ENCODE measurements at regions not wholly inside any gene's neighbourhood (a gene's known extent, or its start where the extent isn't known, plus 50 kb on each side); places are given as distances from the start of the nearest gene placed in this dataset.

DNA sequence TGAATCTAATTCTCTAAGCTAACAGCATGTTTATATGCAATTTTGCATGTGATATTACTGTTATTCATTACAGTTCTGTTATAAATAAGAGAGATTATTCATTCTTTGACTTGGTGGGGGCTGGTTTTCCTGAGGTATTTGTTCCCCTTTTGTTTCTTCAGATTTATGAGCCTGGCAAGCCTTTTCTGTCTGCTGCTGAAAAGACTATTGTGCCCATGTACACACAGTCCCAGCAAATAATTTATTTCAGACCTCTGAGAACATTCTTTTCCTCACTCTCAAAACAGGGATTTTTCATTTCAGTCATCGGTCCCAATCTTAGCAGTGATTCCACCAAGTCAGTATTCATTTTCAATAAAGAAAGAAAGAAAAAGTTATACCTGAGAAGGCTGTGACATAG, 716.8 kb downstream of the NSUN3 start:
- Mint-ChIP-seq H3K36me3 (ENCODE audit: low read depth) (no peaks in the 10 kb centered on the region), H3K4me1 (no peaks in the 10 kb centered on the region), H3K27ac (no peak overlapping the region), H3K4me3 (no peak overlapping the region), H3K27me3 (ENCODE audit: insufficient read depth, low read depth, poor library complexity) (peaks cover 2% of the 10 kb centered on the region), H3K9me3 (no peaks in the 10 kb centered on the region)
- TF ChIP-seq EZH2 (IDR thresholded peaks at IDR 0.05; ENCODE audit: low read depth, unreplicated experiment), result no peak
- TF ChIP-seq ETS1 (IDR thresholded peaks at IDR 0.05), result no peak
- no peak for TF ChIP-seq ZNF114 (CRISPR knock-in tag; IDR thresholded peaks at IDR 0.05)
- no peak for TF ChIP-seq JUNB (IDR thresholded peaks at IDR 0.05; ENCODE audit: unreplicated experiment)
- TF ChIP-seq STAT1 (IDR thresholded peaks at IDR 0.05; ENCODE audit: unreplicated experiment), result no peak
- TF ChIP-seq ZNF331 (CRISPR knock-in tag; IDR thresholded peaks at IDR 0.05; ENCODE audit: low read depth), result no peak
- TF ChIP-seq NANOG (IDR thresholded peaks at IDR 0.05; ENCODE audit: borderline replicate concordance), result no peak
- TF ChIP-seq, protein P1, sequence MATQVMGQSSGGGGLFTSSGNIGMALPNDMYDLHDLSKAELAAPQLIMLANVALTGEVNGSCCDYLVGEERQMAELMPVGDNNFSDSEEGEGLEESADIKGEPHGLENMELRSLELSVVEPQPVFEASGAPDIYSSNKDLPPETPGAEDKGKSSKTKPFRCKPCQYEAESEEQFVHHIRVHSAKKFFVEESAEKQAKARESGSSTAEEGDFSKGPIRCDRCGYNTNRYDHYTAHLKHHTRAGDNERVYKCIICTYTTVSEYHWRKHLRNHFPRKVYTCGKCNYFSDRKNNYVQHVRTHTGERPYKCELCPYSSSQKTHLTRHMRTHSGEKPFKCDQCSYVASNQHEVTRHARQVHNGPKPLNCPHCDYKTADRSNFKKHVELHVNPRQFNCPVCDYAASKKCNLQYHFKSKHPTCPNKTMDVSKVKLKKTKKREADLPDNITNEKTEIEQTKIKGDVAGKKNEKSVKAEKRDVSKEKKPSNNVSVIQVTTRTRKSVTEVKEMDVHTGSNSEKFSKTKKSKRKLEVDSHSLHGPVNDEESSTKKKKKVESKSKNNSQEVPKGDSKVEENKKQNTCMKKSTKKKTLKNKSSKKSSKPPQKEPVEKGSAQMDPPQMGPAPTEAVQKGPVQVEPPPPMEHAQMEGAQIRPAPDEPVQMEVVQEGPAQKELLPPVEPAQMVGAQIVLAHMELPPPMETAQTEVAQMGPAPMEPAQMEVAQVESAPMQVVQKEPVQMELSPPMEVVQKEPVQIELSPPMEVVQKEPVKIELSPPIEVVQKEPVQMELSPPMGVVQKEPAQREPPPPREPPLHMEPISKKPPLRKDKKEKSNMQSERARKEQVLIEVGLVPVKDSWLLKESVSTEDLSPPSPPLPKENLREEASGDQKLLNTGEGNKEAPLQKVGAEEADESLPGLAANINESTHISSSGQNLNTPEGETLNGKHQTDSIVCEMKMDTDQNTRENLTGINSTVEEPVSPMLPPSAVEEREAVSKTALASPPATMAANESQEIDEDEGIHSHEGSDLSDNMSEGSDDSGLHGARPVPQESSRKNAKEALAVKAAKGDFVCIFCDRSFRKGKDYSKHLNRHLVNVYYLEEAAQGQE (IDR thresholded peaks at IDR 0.05; ENCODE audit: unreplicated experiment), result no peak
- TF ChIP-seq, protein P2, sequence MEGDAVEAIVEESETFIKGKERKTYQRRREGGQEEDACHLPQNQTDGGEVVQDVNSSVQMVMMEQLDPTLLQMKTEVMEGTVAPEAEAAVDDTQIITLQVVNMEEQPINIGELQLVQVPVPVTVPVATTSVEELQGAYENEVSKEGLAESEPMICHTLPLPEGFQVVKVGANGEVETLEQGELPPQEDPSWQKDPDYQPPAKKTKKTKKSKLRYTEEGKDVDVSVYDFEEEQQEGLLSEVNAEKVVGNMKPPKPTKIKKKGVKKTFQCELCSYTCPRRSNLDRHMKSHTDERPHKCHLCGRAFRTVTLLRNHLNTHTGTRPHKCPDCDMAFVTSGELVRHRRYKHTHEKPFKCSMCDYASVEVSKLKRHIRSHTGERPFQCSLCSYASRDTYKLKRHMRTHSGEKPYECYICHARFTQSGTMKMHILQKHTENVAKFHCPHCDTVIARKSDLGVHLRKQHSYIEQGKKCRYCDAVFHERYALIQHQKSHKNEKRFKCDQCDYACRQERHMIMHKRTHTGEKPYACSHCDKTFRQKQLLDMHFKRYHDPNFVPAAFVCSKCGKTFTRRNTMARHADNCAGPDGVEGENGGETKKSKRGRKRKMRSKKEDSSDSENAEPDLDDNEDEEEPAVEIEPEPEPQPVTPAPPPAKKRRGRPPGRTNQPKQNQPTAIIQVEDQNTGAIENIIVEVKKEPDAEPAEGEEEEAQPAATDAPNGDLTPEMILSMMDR (conservative IDR thresholded peaks at IDR 0.05; ENCODE audit: low read depth in 2 of 2), result no peak
- TF ChIP-seq POLR2AphosphoS5 (IDR thresholded peaks at IDR 0.05; ENCODE audit: low read depth), result no peak
- TF ChIP-seq, protein P3, sequence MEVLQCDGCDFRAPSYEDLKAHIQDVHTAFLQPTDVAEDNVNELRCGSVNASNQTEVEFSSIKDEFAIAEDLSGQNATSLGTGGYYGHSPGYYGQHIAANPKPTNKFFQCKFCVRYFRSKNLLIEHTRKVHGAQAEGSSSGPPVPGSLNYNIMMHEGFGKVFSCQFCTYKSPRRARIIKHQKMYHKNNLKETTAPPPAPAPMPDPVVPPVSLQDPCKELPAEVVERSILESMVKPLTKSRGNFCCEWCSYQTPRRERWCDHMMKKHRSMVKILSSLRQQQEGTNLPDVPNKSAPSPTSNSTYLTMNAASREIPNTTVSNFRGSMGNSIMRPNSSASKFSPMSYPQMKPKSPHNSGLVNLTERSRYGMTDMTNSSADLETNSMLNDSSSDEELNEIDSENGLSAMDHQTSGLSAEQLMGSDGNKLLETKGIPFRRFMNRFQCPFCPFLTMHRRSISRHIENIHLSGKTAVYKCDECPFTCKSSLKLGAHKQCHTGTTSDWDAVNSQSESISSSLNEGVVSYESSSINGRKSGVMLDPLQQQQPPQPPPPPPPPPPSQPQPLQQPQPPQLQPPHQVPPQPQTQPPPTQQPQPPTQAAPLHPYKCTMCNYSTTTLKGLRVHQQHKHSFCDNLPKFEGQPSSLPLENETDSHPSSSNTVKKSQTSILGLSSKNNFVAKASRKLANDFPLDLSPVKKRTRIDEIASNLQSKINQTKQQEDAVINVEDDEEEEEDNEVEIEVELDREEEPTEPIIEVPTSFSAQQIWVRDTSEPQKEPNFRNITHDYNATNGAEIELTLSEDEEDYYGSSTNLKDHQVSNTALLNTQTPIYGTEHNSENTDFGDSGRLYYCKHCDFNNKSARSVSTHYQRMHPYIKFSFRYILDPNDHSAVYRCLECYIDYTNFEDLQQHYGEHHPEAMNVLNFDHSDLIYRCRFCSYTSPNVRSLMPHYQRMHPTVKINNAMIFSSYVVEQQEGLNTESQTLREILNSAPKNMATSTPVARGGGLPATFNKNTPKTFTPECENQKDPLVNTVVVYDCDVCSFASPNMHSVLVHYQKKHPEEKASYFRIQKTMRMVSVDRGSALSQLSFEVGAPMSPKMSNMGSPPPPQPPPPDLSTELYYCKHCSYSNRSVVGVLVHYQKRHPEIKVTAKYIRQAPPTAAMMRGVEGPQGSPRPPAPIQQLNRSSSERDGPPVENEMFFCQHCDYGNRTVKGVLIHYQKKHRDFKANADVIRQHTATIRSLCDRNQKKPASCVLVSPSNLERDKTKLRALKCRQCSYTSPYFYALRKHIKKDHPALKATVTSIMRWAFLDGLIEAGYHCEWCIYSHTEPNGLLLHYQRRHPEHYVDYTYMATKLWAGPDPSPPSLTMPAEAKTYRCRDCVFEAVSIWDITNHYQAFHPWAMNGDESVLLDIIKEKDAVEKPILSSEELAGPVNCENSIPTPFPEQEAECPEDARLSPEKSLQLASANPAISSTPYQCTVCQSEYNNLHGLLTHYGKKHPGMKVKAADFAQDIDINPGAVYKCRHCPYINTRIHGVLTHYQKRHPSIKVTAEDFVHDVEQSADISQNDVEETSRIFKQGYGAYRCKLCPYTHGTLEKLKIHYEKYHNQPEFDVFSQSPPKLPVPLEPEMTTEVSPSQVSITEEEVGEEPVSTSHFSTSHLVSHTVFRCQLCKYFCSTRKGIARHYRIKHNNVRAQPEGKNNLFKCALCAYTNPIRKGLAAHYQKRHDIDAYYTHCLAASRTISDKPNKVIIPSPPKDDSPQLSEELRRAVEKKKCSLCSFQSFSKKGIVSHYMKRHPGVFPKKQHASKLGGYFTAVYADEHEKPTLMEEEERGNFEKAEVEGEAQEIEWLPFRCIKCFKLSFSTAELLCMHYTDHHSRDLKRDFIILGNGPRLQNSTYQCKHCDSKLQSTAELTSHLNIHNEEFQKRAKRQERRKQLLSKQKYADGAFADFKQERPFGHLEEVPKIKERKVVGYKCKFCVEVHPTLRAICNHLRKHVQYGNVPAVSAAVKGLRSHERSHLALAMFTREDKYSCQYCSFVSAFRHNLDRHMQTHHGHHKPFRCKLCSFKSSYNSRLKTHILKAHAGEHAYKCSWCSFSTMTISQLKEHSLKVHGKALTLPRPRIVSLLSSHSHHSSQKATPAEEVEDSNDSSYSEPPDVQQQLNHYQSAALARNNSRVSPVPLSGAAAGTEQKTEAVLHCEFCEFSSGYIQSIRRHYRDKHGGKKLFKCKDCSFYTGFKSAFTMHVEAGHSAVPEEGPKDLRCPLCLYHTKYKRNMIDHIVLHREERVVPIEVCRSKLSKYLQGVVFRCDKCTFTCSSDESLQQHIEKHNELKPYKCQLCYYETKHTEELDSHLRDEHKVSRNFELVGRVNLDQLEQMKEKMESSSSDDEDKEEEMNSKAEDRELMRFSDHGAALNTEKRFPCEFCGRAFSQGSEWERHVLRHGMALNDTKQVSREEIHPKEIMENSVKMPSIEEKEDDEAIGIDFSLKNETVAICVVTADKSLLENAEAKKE (CRISPR knock-in tag; IDR thresholded peaks at IDR 0.05), result no peak
- no peak for TF ChIP-seq EZH2phosphoT487 (IDR thresholded peaks at IDR 0.05; ENCODE audit: unreplicated experiment)
- no peak for TF ChIP-seq CREB1 (CRISPR knock-in tag; IDR thresholded peaks at IDR 0.05; ENCODE audit: low read depth)
- no peaks in the 10 kb centered on the region for H3K36me3 ChIP-seq (ENCODE audit: insufficient read depth)
- no peak for DNase-seq (ENCODE audit: low spot score)
- H3K9me2 ChIP-seq (ENCODE audit: insufficient read depth), result no peaks in the 10 kb centered on the region
- no peak for ATAC-seq
- H3K4me1 ChIP-seq (ENCODE audit: insufficient read depth), result no peaks in the 10 kb centered on the region
- no peaks in the 10 kb centered on the region for H3F3A ChIP-seq (replicated peaks; ENCODE audit: low read depth)
- H3K4me2 ChIP-seq, result no peak overlapping the region
- no peaks in the 10 kb centered on the region for H3K79me2 ChIP-seq (replicated peaks; ENCODE audit: insufficient read depth)
- no peak overlapping the region for H3K4me3 ChIP-seq
- H3K27ac ChIP-seq (ENCODE audit: low read depth), result no peak overlapping the region
- no peak overlapping the region for H2AFZ ChIP-seq
- H4K20me1 ChIP-seq (replicated peaks; ENCODE audit: insufficient read depth), result no peaks in the 10 kb centered on the region
- no peaks in the 10 kb centered on the region for H3K27me3 ChIP-seq (ENCODE audit: insufficient read depth)

Measured in GM23338 (cell line).